Stomach (tissue), 4 donors: ENCODE measurements at regions not wholly inside any gene's neighbourhood (a gene's known extent, or its start where the extent isn't known, plus 50 kb on each side); places are given as distances from the start of the nearest gene placed in this dataset.

Source experiments
- CTCF ChIP-seq, 7 experiments: fragments of 450-650 bp in 4 of 7; fragments of 200-600 bp in 3 of 7; sonication (generic) in 3 of 7; IDR thresholded peaks; one replicate each; pipeline ENCODE4 v1.5.1; 2016 to 2019; ENCODE audit warnings: antibody characterized with exemption in 7 of 7, control low read depth in 2 of 7, mild to moderate bottlenecking in 1 of 7
- EP300 ChIP-seq: sonication (generic); formaldehyde crosslinking; IDR thresholded peaks from one replicate; pipeline ENCODE4 v1.6.1; 2017; ENCODE audit warnings: antibody characterized with exemption
- POLR2A ChIP-seq, 4 donors: fragments of 450-650 bp; IDR thresholded peaks; one replicate each; pipeline ENCODE4 v1.6.1; 2016; ENCODE audit warnings: antibody characterized with exemption in 4 of 4, control low read depth in 2 of 4, mild to moderate bottlenecking in 1 of 4, moderate library complexity in 1 of 4
- POLR2AphosphoS5 ChIP-seq, 3 donors: sonication (generic); formaldehyde crosslinking; IDR thresholded peaks; one replicate each; pipeline ENCODE4 v1.6.1; 2016; ENCODE audit warnings: antibody characterized with exemption in 3 of 3

- no peak for TF ChIP-seq POLR2AphosphoS5 (IDR thresholded peaks at IDR 0.05)
- no peak for TF ChIP-seq CTCF (IDR thresholded peaks at IDR 0.05)
- TF ChIP-seq POLR2A (IDR thresholded peaks at IDR 0.05) = no peak
- no peak for TF ChIP-seq EP300
Observed at GRCh38 chr1:56196839-56197238, 382.5 kb downstream of the PLPP3 start.
